ENCODE measurements at regions not wholly inside any gene's neighbourhood (a gene's known extent, or its start where the extent isn't known, plus 50 kb on each side); places are given as distances from the start of the nearest gene placed in this dataset.
A peak's percentile ranks its signal among the peaks of the same experiment; 100 is the strongest.

GRCh38 chr11:128116885-128117284 lies 470.5 kb downstream of the ETS1 start:
- Histone ChIP-seq H2AFZ (peak overlapping the region; percentile 79; the same call in 1 of the 2 replicates), H4K20me1 (replicated peaks; ENCODE audit: insufficient read depth) (no peaks in the 10 kb centered on the region), H3K27me3 (ENCODE audit: insufficient read depth) (no peaks in the 10 kb centered on the region), H3F3A (replicated peaks; ENCODE audit: low read depth) (no peaks in the 10 kb centered on the region), H3K27ac (ENCODE audit: low read depth) (no peak overlapping the region), H3K36me3 (ENCODE audit: insufficient read depth) (no peaks in the 10 kb centered on the region), H3K4me1 (ENCODE audit: insufficient read depth) (no peaks in the 10 kb centered on the region), H3K4me2 (no peak overlapping the region), H3K9me2 (ENCODE audit: insufficient read depth) (no peaks in the 10 kb centered on the region), H3K4me3 (no peak overlapping the region), H3K79me2 (replicated peaks; ENCODE audit: insufficient read depth) (no peaks in the 10 kb centered on the region)
- DNase-seq (ENCODE audit: low spot score) (no peak), ATAC-seq (no peak)
- no peaks in the 10 kb centered on the region for H3K27me3 Mint-ChIP-seq (ENCODE audit: insufficient read depth, low read depth, poor library complexity)
- no peak for TF ChIP-seq CREB1 (CRISPR knock-in tag; IDR thresholded peaks at IDR 0.05; ENCODE audit: low read depth)
- no peak for TF ChIP-seq ZNF462 (CRISPR knock-in tag; IDR thresholded peaks at IDR 0.05)
- TF ChIP-seq ZNF331 (CRISPR knock-in tag; IDR thresholded peaks at IDR 0.05; ENCODE audit: low read depth) = no peak
- TF ChIP-seq POLR2AphosphoS5 (IDR thresholded peaks at IDR 0.05; ENCODE audit: low read depth) = no peak
- TF ChIP-seq ETS1 (IDR thresholded peaks at IDR 0.05) = no peak
- no peak for TF ChIP-seq NANOG (IDR thresholded peaks at IDR 0.05; ENCODE audit: borderline replicate concordance)
- no peak for TF ChIP-seq STAT1 (IDR thresholded peaks at IDR 0.05; ENCODE audit: unreplicated experiment)
- H3K27ac Mint-ChIP-seq = no peak overlapping the region
- peaks cover 7% of the 10 kb centered on the region; the same call in 2 of the 3 replicates for H3K9me3 Mint-ChIP-seq
- H3K4me1 Mint-ChIP-seq = no peaks in the 10 kb centered on the region
- no peak overlapping the region for H3K4me3 Mint-ChIP-seq
- no peaks in the 10 kb centered on the region for H3K36me3 Mint-ChIP-seq (ENCODE audit: low read depth)

All from GM23338 (cell line).